ENCODE measurements at regions not wholly inside any gene's neighbourhood (a gene's known extent, or its start where the extent isn't known, plus 50 kb on each side); places are given as distances from the start of the nearest gene placed in this dataset.
"Not testable (repeated sequence)": the region's sequence is repeated elsewhere in the genome, so short reads cannot be mapped to it uniquely, and the experiment has no call there.

DNA sequence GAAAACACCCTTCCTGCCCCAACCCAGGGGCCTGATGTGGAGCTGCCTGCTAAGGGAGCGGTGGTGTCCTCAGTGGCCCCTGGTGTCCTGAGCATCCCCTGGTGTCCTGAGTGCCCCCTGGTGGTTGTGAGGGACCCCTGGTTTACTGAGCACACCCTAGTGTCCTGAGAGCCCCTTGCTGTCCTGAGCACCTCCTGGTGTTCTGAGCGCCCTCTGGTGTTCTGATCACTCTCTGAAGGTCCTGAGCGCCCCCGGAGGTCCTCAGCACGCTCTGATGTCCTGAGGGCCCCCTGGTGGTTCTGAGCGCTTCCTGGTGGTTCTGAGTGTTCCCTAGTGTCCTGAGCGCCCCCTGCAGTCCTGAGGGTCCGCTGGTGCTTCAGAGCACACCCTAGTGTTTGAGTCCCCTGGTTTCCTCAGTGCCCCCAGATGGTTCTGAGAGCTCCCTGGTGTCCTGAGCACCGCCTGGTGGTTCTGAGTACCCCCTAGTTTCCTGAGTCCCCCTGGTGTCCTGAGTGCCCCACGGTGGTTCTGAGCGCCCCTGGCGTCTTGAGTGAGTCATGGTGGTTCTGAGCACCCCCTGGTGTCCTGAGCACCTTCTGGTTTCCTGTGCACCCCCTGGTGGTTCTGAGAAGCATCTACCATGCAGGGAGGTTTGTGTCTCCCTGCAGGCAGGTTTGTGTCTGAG lies 1004.2 kb downstream of the TMEM121 start:
- DNase-seq, result peak; percentile 39 to 44

DNA sequence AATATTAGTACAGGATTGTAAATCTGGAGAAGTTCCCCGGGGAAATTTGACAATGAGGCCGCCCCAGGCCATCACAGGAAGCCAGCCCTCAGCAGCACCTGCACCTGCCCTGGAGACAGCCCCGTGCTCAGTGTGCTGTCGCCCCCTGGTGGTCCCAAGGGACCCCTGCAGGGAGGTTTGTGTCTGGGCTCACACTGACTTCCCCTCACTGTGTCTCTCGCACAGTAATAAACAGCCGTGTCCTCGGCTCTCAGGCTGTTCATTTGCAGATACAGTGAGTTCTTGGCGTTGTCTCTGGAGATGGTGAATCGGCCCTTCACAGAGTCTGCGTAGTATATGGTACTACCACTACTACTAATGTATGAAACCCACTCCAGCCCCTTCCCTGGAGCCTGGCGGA lies 1011.2 kb downstream of the TMEM121 start:
- not testable (repeated sequence) for DNase-seq

GRCh38 chr14:106538201-106538600 lies 1011.8 kb downstream of the TMEM121 start:
- DNase-seq, result no peak

DNA sequence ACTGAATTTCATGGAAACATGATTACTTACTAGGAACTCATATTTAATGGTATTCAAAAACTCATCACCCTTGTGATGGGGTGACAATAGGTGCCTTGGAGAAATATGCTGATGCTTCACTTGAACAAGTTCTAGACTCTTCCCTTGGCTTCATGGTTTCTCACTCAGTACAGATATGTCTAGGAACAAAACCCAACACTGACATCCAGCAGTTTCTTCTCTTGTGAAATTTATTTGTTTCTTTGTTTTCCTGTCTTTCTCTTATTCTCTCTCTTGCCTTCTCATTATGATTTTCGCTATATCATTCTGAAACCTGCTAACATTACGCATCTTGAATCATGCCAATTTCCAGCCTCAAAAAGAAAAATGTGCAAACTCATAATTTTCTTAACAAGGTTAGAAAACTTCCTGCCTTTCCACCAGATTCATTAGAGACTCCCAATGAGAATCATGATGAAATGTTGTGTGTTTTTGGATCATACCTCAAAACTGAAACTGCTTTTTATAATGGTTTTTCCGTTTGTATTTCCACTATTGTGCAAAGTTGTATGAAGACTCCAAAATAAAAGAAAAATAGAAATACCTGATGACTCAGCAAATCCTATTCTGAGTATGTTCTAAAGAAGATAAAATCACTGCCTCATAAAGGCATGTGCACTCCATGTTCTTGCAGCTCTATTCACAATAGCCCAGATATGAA lies 1021.5 kb downstream of the TMEM121 start:
- no peak for DNase-seq

DNA sequence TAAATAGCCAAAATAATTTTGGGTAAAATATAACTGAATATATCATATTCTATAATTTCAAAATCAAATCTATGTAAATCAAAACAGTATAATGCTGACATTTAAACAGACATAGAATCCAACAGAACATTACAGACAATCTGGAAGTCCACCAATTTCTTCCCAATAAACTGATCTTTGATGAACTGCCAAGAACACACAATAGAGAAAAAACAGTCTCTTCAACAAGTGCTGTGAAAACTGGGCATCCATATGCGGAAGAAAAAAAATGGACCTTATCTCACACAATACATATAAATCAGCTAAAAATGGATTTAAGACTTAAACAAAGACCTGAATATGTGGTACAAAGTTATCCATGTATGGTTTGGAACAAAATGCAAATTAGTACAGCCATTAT lies 1022.7 kb downstream of the TMEM121 start:
- no peak for DNase-seq

GRCh38 chr14:106551265-106551664 lies 1024.9 kb downstream of the TMEM121 start:
- DNase-seq, result no peak

DNA sequence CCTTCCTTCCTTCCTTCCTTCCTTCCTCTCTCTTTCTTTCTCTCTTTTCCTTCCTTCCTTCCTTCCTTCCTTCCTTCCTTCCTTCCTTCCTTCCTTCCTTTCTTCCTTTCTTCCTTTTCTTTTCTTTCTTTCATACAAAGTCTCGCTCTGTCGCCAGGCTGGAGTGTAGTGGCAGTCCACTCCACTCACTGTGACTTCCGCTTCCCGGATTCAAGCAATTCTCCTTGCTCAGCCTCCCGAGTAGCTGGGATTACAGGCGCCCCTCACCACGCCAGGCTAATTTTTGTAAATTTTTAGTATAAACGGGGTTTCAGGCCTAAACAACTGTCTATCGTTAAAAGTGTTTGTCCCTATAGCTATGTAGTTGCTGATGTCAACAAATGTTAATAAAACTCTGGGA lies 1029.8 kb downstream of the TMEM121 start:
- not testable (repeated sequence) for DNase-seq

DNA sequence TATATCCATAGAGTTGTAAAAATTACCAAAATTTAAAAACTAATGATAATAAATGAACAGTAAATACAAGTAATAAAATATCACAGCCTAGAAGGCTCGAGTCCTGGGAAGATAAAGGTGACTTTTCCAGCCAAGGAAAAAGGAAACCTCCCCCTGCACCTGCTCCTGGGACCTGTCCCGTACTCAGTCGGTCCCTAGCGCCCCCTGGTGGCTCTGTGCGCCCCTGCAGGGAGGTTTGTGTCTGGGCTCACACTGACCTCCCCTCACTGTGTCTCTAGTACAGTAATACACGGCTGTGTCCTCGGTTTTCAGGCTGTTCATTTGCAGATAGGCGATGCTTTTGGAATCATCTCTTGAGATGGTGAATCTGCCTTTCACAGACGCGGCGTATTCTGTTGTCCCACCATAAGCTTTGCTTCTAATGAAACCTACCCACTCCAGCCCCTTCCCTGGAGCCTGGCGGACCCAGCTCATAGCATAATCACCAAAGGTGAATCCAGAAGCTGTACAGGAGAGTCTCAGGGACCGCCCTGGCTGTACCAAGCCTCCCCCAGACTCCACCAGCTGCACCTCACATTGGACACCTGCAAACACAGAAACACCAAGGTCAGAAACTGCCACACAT lies 1030.4 kb downstream of the TMEM121 start:
- DNase-seq, result peak; percentile 86 to 87

DNA sequence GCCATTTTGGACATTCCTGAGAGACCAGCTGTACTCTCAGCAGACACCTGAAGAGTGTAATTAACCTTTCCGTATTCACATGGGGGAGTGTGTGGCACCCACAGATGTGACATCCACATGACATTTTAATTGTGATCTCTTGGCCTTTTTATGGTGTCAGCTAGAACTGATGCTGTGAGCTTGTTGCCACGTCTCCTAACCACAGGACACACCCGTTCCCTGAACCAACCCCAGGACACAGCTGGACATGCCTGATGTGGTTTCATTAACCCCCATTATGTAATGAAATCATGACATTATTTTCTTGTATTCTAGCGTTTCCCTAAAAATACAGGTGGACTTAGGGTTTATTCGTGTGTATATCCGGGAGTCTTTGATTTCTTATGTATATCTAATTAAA lies 1036.1 kb downstream of the TMEM121 start:
- DNase-seq, result no peak

GRCh38 chr14:106564058-106564643 lies 1037.8 kb downstream of the TMEM121 start:
- DNase-seq, result peak; percentile 63 to 69

DNA sequence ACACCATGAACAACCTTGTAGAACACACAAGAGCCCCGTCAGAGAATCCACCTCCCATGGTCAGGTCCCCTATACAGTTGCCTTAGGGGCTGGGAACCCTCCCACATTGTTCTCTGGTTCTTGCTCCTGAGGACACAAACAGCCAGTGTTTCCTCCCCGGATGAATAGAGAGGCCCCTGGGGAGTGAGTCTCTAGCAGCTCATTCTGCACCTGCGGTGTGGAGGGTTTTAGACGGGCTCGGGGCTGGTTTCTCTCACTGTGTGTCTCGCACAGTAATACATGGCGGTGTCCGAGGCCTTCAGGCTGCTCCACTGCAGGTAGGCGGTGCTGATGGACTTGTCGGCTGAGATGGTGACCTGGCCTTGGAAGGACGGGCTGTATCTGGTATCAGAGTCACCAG lies 1052.1 kb downstream of the TMEM121 start:
- DNase-seq, result no peak

DNA sequence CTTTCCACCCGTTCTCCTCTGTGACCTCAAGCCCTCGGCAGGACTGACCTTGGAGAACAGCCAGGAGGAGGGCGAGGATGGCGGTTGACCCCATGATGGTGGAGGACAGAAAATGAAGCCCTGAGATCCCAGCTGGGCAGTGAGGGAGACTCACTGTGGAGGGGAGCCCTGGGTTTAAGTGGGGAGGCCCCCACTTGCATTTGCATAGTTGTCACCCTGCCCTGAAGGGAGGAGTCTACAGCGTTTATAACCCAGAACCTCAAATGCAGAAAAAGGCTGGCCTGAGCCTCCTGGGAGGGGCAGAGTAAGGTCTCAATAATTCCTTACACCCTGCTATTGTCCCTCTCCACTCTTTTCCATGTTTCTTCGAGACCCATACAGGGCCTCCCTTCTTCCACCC lies 1052.7 kb downstream of the TMEM121 start:
- DNase-seq, result no peak

DNA sequence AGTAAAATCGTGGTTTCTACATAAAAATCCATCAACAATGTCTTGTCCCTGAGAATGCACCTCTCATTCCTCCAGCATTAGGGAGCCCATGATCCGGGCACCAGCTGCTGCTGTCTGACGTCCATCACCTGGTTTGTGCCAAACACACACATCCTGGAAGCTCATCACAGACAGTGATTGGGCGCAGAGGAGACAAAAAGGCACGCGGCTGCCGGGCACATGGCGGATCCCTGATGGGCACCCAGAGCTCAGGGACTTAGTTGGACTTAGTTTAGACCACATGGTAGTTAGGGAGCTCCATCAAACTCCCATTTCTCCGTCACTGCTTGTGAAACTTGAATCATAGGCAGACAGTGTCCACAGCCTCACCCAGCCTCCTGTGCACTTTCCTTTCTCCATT lies 1059.3 kb downstream of the TMEM121 start:
- DNase-seq, result no peak

DNA sequence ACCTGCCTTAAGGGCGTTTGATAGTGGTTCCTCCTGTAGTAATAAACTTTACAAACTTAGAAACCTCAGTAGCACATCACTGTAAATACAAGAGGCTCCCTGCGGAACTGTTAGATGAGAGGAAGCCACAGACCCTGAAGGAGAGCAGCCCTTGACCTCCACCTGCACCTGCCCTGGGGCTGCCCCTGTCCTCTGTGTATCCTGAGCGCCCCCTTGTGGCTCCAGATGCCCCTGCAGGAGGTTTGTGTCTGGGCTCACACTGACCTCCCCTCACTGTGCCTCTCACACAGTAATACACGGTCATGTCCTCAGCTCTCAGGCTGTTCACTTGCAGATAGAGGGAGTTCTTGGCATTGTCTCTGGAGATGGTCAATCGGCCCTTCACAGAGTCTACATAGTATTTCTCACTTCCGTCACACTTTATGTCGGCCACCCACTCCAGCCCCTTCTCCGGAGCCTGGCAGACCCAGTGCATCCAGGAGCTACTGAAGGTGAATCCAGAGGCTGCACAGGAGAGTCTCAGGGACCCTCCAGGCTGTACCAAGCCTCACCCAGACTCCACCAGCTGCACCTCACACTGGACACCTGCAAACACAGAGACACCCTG lies 1059.8 kb downstream of the TMEM121 start:
- peak; percentile 65 to 76 for DNase-seq

DNA sequence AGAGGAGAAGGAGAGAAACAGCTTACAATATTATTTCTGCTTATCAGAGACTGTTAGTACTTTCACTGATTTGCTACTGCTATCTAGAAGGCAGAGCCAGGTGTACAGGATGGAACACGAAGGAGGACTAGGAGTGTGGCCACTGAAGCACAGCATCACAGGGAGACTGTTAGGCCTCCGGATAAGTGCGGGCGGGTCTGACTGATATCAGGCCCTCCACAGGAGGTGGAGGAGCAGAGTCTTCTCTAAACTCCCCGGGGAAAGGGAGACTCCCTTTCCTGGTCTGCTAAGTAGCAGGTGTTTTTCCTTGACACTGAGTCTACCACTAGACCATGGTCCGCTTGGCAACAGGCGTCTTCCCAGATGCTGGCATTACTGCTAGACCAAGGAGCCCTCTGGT lies 1065.2 kb downstream of the TMEM121 start:
- not testable (repeated sequence) for DNase-seq

GRCh38 chr14:106592115-106592852 lies 1065.9 kb downstream of the TMEM121 start:
- peak; percentile 67 to 95 for DNase-seq

- no peak for DNase-seq
These were observed 1072.8 kb downstream of the TMEM121 start for GRCh38 chr14:106599209-106599608.

DNA sequence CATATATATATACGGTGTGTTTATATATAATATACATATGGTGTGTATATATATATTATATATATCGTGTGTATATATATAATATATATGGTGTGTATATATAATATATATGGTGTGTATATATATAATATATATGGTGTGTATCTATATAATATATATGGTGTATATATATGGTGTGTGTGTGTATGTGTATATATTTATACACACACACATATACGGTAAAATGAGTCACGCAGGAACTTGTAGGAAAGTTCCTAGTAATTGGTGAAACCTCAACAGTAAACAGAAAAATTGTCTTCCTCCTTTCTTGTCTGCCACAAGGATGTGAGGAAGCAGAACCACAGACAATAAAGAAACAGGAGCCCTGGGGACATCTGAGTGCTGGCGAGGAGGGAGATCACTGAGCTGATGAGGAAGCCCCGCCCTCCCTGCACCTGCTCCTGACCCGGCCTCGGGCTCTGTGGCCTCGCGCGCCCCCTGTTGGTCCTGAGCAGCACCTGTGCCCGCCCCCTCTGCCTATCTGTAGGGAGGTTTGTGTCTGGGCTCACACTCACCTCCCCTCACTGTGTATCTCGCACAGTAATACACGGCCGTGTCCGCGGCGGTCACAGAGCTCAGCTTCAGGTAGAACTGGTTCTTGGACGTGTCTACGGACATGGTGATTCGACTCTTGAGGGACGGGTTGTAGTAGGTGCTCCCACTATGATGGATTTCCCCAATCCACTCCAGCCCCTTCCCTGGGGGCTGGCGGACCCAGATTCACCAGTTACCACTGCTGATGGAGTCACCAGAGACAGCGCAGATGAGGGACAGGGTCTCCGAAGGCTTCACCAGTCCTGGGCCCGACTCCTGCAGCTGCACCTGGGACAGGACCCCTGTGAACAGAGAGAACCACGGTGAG lies 1079.4 kb downstream of the TMEM121 start:
- DNase-seq, result peak; percentile 80 to 87

DNA sequence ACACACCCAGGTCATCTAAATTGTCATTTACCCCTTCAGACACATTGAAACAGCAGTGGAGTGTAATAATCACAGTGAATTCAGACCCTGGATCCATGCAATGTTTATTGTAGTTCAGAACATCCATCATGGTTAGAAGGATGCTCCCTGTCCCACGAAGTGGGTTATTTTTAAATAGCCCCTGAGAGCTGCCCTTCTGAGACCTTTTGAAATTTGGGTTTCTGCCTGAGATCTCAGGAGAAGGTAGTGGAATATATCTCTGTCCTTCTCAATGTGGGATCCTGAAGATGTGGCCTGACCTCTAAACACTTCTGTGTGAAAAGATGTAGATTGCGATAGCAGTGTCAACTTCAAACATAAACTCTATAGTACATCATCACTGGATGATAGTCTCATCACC lies 1080.6 kb downstream of the TMEM121 start:
- no peak for DNase-seq

DNA sequence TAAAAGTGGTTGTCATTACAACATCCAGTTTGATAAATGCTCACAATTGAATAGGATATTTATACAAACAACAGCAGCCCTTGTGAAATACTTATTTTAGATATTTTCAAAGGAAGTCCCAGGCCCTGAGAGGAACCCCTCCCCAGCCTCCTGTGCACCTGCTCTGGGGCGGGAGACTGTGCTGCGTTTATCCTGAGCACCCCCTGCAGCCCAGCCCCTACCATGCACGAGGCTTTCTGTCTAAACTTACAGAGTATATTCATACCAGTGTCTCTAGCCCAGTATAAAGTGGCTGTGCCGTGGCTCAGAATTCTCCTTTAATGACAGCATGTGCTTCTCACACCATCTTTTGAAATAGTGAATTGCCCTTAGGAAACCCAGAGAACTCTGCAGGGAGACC lies 1084.3 kb downstream of the TMEM121 start:
- no peak for DNase-seq

- DNase-seq, result no peak
These were observed 1086.9 kb downstream of the TMEM121 start for GRCh38 chr14:106613256-106613655.

All from stimulated activated CD4-positive, alpha-beta T cell treated with anti-CD3 and anti-CD28 coated beads, Interleukin-2, amount 100 ng/mL, for 48 hours (primary cell).